ENCODE measurements at regions not wholly inside any gene's neighbourhood (a gene's known extent, or its start where the extent isn't known, plus 50 kb on each side); places are given as distances from the start of the nearest gene placed in this dataset.
A peak's percentile ranks its signal among the peaks of the same experiment; 100 is the strongest.

- no peak for TF ChIP-seq CTCF (IDR thresholded peaks at IDR 0.05; ENCODE audit: control extremely low read depth, extremely low read depth)
- H3K9me3 ChIP-seq (ENCODE audit: control insufficient read depth in 4 of 4, insufficient read depth in 3 of 4, low read length in 3 of 4): peaks cover 0 to 5% (median 0%) of the 10 kb centered on the region in 4 donors
- no peaks in the 10 kb centered on the region for H3K27me3 ChIP-seq (ENCODE audit: control insufficient read depth in 3 of 3, insufficient read depth in 3 of 3, low read length in 2 of 3)
- ATAC-seq (ENCODE audit: insufficient read depth, low FRiP score) (no peak), DNase-seq (no peak)
- 81 to 92% methylated on average over 1 of the region's 1 CpG for WGBS, 2 donors
- peaks cover 0 to 3% (median 0%) of the 10 kb centered on the region in 5 donors for H3K4me1 ChIP-seq (ENCODE audit: control insufficient read depth in 5 of 5, insufficient read depth in 5 of 5, low read length in 5 of 5)
- H3K9ac ChIP-seq (ENCODE audit: insufficient read depth in 1 of 2, low read length in 2 of 2): no peak overlapping the region
- no peak overlapping the region for H3K27ac ChIP-seq (ENCODE audit: low read depth in 1 of 2, low read length in 1 of 2)
- no peak overlapping the region for H3K4me3 ChIP-seq
- no peaks in the 10 kb centered on the region for H3K36me3 ChIP-seq (ENCODE audit: control insufficient read depth in 4 of 4, insufficient read depth in 4 of 4, low read length in 4 of 4)
Observed at GRCh38 chr15:47866446-47866845, 149.1 kb downstream of the SEMA6D start.

GRCh38 chr15:47870300-47870955 is 153.1 kb downstream of the SEMA6D start:
- TF ChIP-seq CTCF (IDR thresholded peaks at IDR 0.05; ENCODE audit: control extremely low read depth, extremely low read depth): no peak
- Histone ChIP-seq H3K36me3 (ENCODE audit: control insufficient read depth in 4 of 4, insufficient read depth in 4 of 4, low read length in 4 of 4) (no peaks in the 10 kb centered on the region), H3K27me3 (ENCODE audit: control insufficient read depth in 3 of 3, insufficient read depth in 3 of 3, low read length in 2 of 3) (no peaks in the 10 kb centered on the region), H3K4me3 (no peak overlapping the region), H3K27ac (ENCODE audit: low read depth in 1 of 2, low read length in 1 of 2) (no peak overlapping the region), H3K9me3 (ENCODE audit: control insufficient read depth in 4 of 4, insufficient read depth in 3 of 4, low read length in 3 of 4) (peaks cover 0 to under 1% (median 0%) of the 10 kb centered on the region in 4 donors), H3K9ac (ENCODE audit: insufficient read depth in 1 of 2, low read length in 2 of 2) (no peak overlapping the region), H3K4me1 (ENCODE audit: control insufficient read depth in 5 of 5, insufficient read depth in 5 of 5, low read length in 5 of 5) (peaks cover 0 to 10% (median 0%) of the 10 kb centered on the region in 5 donors)
- ATAC-seq (ENCODE audit: insufficient read depth, low FRiP score) (no peak), DNase-seq (no peak)
- 86 to 92% methylated on average over 1 of the region's 1 CpG for WGBS, 2 donors

GRCh38 chr15:47870956-47871625 is 153.8 kb downstream of the SEMA6D start:
- 66 to 71% methylated on average over 2 of the region's 2 CpGs for WGBS, 2 donors
- no peak for ATAC-seq (ENCODE audit: insufficient read depth, low FRiP score)
- no peak overlapping the region for H3K9ac ChIP-seq (ENCODE audit: insufficient read depth in 1 of 2, low read length in 2 of 2)
- no peaks in the 10 kb centered on the region for H3K27me3 ChIP-seq (ENCODE audit: control insufficient read depth in 3 of 3, insufficient read depth in 3 of 3, low read length in 2 of 3)
- H3K4me3 ChIP-seq: no peak overlapping the region
- peaks cover 0 to 10% (median 0%) of the 10 kb centered on the region in 5 donors for H3K4me1 ChIP-seq (ENCODE audit: control insufficient read depth in 5 of 5, insufficient read depth in 5 of 5, low read length in 5 of 5)
- no peak for TF ChIP-seq CTCF (IDR thresholded peaks at IDR 0.05; ENCODE audit: control extremely low read depth, extremely low read depth)
- no peaks in the 10 kb centered on the region for H3K36me3 ChIP-seq (ENCODE audit: control insufficient read depth in 4 of 4, insufficient read depth in 4 of 4, low read length in 4 of 4)
- no peaks in the 10 kb centered on the region for H3K9me3 ChIP-seq (ENCODE audit: control insufficient read depth in 4 of 4, insufficient read depth in 3 of 4, low read length in 3 of 4)
- H3K27ac ChIP-seq (ENCODE audit: low read depth in 1 of 2, low read length in 1 of 2): peak overlapping the region in 1 of 2 donors; percentile 67
- DNase-seq: no peak

All from lung (tissue), 11 donors.